ENCODE measurements at regions not wholly inside any gene's neighbourhood (a gene's known extent, or its start where the extent isn't known, plus 50 kb on each side); places are given as distances from the start of the nearest gene placed in this dataset.

DNA sequence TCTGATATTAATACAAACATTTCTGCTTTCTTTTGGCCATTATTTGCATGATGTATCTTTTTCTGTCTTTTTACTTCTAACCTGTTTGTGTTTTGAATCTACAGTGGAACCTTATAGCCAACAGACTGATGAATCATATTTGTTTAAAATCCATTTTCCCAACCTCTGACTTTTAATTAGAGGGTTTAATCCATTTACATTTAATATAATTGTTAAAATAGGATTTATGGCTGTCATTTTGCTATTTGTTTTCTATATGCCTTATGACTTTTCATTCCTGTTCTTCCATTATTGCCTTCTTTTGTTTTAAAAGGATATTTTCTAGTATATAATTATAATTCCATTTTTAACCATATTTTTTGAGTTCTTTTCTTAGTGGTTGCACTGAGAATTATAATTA is 286.1 kb downstream of the ZNF621 start:
- TF ChIP-seq, protein P1, sequence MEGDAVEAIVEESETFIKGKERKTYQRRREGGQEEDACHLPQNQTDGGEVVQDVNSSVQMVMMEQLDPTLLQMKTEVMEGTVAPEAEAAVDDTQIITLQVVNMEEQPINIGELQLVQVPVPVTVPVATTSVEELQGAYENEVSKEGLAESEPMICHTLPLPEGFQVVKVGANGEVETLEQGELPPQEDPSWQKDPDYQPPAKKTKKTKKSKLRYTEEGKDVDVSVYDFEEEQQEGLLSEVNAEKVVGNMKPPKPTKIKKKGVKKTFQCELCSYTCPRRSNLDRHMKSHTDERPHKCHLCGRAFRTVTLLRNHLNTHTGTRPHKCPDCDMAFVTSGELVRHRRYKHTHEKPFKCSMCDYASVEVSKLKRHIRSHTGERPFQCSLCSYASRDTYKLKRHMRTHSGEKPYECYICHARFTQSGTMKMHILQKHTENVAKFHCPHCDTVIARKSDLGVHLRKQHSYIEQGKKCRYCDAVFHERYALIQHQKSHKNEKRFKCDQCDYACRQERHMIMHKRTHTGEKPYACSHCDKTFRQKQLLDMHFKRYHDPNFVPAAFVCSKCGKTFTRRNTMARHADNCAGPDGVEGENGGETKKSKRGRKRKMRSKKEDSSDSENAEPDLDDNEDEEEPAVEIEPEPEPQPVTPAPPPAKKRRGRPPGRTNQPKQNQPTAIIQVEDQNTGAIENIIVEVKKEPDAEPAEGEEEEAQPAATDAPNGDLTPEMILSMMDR (conservative IDR thresholded peaks at IDR 0.05; ENCODE audit: control insufficient read depth, insufficient read depth, low read depth, low read length), result no peak
- no peak for DNase-seq (ENCODE audit: low read depth)
- H3K4me3 ChIP-seq (ENCODE audit: control insufficient read depth, low read depth, low read length), result no peak overlapping the region

DNA sequence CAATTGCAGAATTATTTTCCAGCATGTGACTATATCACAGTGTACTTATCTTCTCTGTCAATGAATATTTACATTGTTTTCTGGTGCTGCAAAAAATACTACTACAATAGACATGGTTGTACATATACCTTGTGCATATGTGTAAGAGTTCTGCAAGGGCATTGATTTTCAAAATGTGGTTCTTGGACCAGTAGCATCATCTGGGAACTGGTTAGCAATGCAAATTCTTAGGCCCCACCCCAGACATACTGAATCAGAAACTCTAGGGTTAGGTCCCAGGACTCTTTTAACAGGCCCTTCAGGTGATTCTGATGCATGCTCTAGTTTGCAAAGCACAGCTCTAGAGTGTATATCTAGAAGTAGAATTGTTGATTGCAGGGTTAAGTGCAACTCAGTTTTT is 292.3 kb downstream of the ZNF621 start:
- no peak overlapping the region for H3K4me3 ChIP-seq (ENCODE audit: control insufficient read depth, low read depth, low read length)
- DNase-seq (ENCODE audit: low read depth), result no peak
- TF ChIP-seq, protein P1 (conservative IDR thresholded peaks at IDR 0.05; ENCODE audit: control insufficient read depth, insufficient read depth, low read depth, low read length), result no peak

DNA sequence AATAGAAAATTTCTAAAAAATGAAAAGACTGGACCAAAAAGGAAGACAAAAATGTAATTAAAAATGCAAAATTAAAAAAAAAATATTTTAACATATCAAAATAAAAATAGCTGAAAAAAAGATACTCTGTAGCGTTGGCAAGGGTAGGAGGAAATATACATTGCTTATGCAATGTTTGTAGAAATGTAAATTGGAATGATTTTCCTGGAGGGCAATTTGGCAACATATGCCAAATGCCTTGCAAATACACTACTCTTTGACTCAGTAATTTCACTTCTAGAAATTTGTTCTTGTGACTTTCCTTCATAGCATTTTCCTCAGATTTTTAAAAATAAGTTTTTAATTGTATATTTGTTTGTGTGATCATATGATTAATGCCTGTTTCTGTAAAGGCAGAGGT is 296.6 kb downstream of the ZNF621 start:
- TF ChIP-seq, protein P1 (conservative IDR thresholded peaks at IDR 0.05; ENCODE audit: control insufficient read depth, insufficient read depth, low read depth, low read length), result no peak
- no peak for DNase-seq (ENCODE audit: low read depth)
- no peak overlapping the region for H3K4me3 ChIP-seq (ENCODE audit: control insufficient read depth, low read depth, low read length)

DNA sequence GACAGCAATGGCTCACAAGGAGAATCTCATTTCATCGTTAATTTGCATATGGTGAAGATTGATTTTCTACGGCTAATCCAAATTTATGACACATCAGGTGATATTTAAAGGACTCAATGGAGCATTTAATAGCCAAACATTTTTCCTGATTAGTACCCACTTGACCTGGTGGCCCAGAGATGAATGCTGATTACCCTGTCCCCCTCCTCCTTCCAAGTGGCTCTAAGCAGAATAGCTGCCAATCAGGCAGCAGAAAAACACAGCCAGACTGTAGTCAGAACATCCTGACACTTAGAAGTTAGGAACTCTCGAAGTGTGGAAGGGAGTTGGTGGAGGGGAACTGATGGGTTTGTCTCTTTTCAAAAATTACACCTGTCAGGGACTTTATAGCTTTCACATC is 302.5 kb downstream of the ZNF621 start:
- H3K4me3 ChIP-seq (ENCODE audit: control insufficient read depth, low read depth, low read length), result no peak overlapping the region
- no peak for DNase-seq (ENCODE audit: low read depth)
- TF ChIP-seq, protein P1 (conservative IDR thresholded peaks at IDR 0.05; ENCODE audit: control insufficient read depth, insufficient read depth, low read depth, low read length), result no peak

DNA sequence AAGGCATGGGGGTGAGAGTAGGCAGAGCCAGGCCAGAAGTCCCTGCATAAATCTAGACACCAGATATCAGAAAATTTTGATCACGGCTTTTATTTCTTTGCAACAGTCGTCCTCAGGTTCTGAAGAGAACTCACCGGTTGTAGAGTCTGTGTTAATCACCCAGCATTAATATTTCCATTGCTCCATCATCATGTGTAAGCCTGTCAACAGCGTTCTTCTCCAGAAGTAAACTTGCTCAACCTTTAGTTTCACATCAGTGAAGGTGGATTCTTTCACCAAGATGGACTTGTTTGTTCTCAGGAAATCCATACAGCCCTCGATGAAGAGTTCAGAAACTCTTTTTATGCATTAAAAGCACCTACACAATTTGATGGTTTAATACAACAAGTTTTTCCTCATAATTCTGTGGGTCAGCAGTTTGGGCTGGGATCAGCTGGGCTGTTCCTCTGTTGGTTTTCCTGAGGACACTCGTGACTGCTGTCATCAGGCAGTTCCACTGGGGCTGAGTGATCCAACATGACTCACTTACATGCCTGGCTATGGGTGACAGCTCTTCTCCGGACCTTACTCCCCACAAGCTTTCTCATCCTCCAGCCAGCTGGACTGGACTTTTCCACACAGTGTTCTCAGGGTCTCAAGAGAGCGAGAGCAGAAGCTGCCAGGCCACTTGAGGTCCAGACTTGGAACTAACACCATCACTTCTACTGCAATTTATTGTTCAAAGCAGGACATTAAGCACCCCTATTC is 303.4 kb downstream of the ZNF621 start:
- H3K4me3 ChIP-seq (ENCODE audit: control insufficient read depth, low read depth, low read length), result no peak overlapping the region
- peak; percentile 55 for DNase-seq (ENCODE audit: low read depth)
- TF ChIP-seq, protein P1 (conservative IDR thresholded peaks at IDR 0.05; ENCODE audit: control insufficient read depth, insufficient read depth, low read depth, low read length), result no peak

DNA sequence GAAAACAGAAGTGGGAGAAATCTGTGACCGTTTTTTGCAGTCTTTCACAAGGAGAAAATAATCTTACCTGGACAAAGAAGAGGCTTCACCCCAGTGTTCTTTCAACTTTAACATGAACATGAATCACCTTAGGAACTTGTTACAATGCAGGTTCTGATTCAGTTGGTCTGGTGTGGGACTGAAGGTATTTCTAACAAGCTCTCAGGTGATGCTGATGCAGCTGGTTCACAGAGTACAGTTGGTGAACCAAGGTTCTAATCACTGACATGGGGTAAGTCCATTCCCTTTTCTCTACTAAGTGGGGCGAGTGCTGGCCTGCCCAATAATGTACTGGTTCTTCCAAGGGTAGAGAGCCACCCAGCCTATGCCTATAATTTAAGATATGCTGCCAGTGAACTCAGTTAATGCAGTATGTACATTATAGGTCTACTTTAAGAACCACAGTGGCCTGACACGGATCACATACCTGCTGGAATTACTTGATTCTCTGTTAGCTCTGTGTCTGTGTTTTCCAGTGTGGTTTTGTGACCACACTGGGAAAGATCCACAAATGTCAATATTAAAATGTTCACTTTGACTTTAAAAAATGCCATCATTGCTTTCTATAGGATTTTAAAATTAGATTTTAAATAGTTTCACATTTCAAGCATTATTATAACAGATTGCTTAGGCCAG is 304.1 kb downstream of the ZNF621 start:
- no peak overlapping the region for H3K4me3 ChIP-seq (ENCODE audit: control insufficient read depth, low read depth, low read length)
- TF ChIP-seq, protein P1 (conservative IDR thresholded peaks at IDR 0.05; ENCODE audit: control insufficient read depth, insufficient read depth, low read depth, low read length), result no peak
- no peak for DNase-seq (ENCODE audit: low read depth)

Measured in fibroblast of mammary gland (primary cell).